Central memory CD8-positive, alpha-beta T cell (primary cell): ENCODE measurements at regions not wholly inside any gene's neighbourhood (a gene's known extent, or its start where the extent isn't known, plus 50 kb on each side); places are given as distances from the start of the nearest gene placed in this dataset.

ENCODE experiments used
- ATAC-seq: fragments of 150-1000 bp; cut with Tn5 transposase; replicated peaks from 2 replicates; pipeline ENCODE4 v1.10.0; 2022; ENCODE audit warnings: mild to moderate bottlenecking, moderate FRiP score, moderate number of reproducible peaks; ENCODE audit not compliant: poor library complexity, severe bottlenecking; ENCODE audit errors: extremely low read depth
- DNase-seq, 2 donors: peaks; one replicate each; pipeline ENCODE4 v3.0.0; 2021; ENCODE audit warnings: low spot score in 2 of 2
- H3K27ac Mint-ChIP-seq: one replicate; pipeline ENCODE4 v1.8.0; 2022; ENCODE audit warnings: low read depth, mild to moderate bottlenecking, moderate library complexity, mixed read lengths
- H3K27me3 Mint-ChIP-seq: one replicate; pipeline ENCODE4 v1.8.0; 2022; ENCODE audit warnings: mixed read lengths
- H3K36me3 Mint-ChIP-seq: one replicate; pipeline ENCODE4 v1.8.0; 2022; ENCODE audit warnings: mild to moderate bottlenecking, moderate library complexity, mixed read lengths; ENCODE audit not compliant: insufficient read depth
- H3K4me1 Mint-ChIP-seq: one replicate; pipeline ENCODE4 v1.8.0; 2022; ENCODE audit warnings: mixed read lengths
- H3K4me3 Mint-ChIP-seq: one replicate; pipeline ENCODE4 v1.8.0; 2022; ENCODE audit warnings: mild to moderate bottlenecking, moderate library complexity, mixed read lengths
- H3K9me3 Mint-ChIP-seq: one replicate; pipeline ENCODE4 v1.8.0; 2022; ENCODE audit warnings: mixed read lengths

DNA sequence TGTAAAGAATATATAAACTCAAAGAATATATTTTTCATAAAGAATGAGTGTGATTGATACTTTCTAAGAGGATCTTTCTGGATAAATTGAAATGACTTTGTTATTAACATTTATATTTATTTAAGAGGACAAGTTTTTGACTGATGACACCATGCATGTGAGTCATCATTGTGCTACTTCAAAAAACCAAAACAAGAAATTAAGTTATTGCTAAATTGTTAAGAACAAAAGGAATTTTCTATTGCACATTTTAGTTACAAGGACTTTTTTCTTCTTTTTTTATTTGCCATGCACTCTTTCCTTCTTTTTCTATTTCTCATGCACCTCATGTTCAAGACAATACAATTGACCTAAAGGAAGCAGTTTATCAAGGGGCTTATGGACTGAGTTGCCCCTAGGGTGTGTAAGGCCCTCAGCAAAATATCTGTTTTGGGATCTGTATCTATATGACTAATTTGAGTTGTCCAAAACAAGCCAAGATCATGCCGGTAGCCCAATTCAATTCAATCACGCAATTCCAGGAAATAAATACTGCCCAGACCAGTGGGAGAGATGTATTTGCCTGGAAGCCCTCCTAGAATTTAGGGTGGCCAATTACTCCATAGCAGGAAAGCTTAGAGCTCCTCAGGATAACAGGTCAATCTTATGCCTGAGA, 654.3 kb downstream of the METTL4 start:
- Mint-ChIP-seq H3K4me1 (no peaks in the 10 kb centered on the region), H3K27me3 (no peaks in the 10 kb centered on the region), H3K4me3 (no peak overlapping the region), H3K36me3 (no peaks in the 10 kb centered on the region), H3K9me3 (peaks cover 19% of the 10 kb centered on the region), H3K27ac (no peak overlapping the region)
- DNase-seq: no peak
- ATAC-seq: no peak

DNA sequence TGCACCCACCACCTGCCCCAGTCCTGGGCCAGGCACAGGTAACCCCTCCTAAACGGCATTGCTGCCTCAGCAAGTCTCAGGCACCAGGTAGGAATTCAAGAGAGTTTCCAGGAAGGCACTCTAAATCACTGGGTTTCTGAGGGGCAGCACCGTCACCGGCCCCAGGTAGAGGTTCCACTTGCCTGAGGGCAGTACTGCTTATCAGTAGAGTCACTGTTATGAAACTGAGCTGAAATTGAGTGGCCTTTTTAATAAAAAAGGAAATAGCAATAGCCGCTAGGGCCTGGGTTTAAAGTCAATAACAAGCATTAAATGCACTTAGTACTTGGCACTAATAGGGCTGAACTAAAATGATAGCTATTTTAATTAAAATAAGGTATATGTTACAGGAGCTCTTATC, 653.7 kb downstream of the METTL4 start:
- Mint-ChIP-seq H3K27me3 (no peaks in the 10 kb centered on the region), H3K4me3 (no peak overlapping the region), H3K27ac (no peak overlapping the region), H3K9me3 (peaks cover 19% of the 10 kb centered on the region), H3K36me3 (no peaks in the 10 kb centered on the region), H3K4me1 (no peaks in the 10 kb centered on the region)
- ATAC-seq: no peak
- DNase-seq: no peak

DNA sequence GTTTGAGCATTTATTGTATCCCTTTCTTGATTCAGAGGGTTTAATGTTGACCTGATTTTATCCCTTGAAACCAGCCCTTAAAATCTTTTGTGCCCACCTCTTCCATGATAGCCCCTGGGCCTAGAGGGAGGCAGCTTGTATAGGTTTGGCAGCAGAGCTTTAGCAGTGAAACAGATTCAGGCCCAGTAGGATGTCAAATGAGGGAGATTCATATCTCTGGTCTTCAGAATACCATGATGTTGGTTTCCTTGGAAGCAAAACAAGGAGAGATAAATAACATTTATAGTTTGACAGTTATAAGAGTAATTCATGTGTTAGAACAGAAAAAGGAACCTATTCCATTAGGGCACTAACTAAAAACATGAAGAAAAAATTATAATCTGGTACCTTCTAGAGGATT, 649.2 kb downstream of the METTL4 start:
- Mint-ChIP-seq H3K27me3 (no peaks in the 10 kb centered on the region), H3K27ac (no peak overlapping the region), H3K9me3 (peaks cover 9% of the 10 kb centered on the region), H3K4me3 (no peak overlapping the region), H3K4me1 (no peaks in the 10 kb centered on the region), H3K36me3 (no peaks in the 10 kb centered on the region)
- DNase-seq (no peak), ATAC-seq (no peak)

DNA sequence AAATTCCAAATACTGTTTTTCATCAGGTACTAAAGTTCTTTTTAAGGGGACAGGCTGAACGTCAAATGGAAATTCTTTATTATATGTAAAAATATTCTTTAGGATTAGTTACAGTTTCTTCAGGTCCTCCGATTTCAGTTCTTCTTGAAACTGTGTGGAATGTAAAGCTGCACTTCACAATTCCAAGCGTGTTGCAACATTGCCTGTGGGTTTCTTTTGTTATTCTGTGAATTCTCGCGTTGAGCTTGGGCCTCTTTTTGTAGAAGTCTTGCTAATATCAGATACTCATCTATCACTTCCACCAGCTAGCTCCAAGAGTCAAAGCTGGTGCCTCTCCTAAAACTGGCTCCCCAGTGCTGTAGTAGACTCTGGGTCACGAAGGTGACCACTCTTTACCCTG, 642.6 kb downstream of the METTL4 start:
- Mint-ChIP-seq H3K4me3 (no peak overlapping the region), H3K4me1 (no peaks in the 10 kb centered on the region), H3K27me3 (no peaks in the 10 kb centered on the region), H3K36me3 (no peaks in the 10 kb centered on the region), H3K9me3 (peaks cover 20% of the 10 kb centered on the region), H3K27ac (no peak overlapping the region)
- no peak for ATAC-seq
- no peak for DNase-seq

DNA sequence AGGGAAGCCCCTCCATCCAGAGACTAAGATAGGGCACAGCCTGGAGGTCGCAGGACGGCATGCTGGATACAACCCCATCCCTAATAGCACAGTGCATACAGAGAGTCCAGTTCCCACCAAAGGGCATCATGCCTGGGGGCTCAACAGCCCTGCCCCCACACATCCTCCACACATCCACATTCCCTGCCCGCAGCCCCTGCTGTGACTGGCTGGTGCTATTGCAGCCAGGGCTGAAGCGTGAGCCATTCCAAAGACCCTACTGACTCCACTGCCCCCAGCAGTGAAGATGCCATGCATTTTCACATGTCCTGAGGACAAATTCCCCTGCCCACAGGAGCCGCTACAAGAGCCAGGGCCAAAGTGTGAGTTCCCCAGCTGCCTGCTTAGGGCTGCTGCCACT, 641.6 kb downstream of the METTL4 start:
- no peaks in the 10 kb centered on the region for H3K4me1 Mint-ChIP-seq
- H3K27me3 Mint-ChIP-seq: no peaks in the 10 kb centered on the region
- no peaks in the 10 kb centered on the region for H3K36me3 Mint-ChIP-seq
- peaks cover 20% of the 10 kb centered on the region for H3K9me3 Mint-ChIP-seq
- H3K27ac Mint-ChIP-seq: no peak overlapping the region
- no peak for DNase-seq
- no peak overlapping the region for H3K4me3 Mint-ChIP-seq
- no peak for ATAC-seq

DNA sequence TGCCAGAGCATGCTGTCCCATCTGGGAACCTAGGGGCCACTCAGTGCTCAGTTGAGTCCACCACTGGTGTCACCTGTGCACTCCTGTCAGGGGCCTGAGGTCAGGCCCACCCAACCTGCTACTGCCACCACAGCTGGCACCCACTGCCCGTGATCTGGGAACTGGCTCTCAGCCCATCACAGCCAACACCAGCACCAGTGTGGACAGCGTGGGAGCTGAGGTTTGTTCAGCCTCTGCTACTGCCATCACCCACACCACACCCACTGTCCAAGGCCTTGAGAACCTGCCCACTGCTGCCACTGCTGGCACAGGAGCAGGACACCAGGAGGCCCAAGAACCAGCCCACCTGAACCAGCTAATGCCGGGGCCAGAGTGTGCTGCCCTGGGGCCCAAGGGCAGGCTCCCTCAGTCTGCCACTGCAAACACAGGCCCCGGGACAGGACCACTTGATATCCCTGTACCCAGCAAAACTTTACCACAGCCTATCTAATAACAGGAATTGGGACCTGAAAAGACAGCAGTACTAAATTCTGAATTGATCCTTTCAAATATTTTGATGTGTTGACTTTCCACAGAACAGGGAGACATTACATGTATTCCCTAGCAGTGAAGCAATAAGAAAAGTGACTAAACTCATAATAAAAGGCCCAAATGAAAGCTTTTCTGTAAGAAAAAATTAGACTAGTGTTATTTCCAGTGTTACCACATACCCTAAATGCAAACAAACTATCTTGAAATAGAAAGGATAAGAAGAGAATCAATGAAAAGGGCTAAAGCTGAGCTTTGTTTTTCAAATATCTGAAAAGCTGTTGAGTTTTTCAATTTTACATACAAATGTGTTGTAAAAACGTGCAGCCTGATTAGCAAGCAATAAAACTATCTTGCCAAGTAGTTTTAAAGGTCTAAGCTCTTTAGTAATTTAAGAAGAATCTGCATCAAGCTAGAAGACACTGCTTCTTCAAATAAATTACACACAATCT, 640.7 kb downstream of the METTL4 start:
- no peak overlapping the region for H3K4me3 Mint-ChIP-seq
- DNase-seq (no peak), ATAC-seq (no peak)
- H3K9me3 Mint-ChIP-seq: peaks cover 17% of the 10 kb centered on the region
- H3K4me1 Mint-ChIP-seq: no peaks in the 10 kb centered on the region
- no peaks in the 10 kb centered on the region for H3K27me3 Mint-ChIP-seq
- H3K27ac Mint-ChIP-seq: no peak overlapping the region
- H3K36me3 Mint-ChIP-seq: no peaks in the 10 kb centered on the region

DNA sequence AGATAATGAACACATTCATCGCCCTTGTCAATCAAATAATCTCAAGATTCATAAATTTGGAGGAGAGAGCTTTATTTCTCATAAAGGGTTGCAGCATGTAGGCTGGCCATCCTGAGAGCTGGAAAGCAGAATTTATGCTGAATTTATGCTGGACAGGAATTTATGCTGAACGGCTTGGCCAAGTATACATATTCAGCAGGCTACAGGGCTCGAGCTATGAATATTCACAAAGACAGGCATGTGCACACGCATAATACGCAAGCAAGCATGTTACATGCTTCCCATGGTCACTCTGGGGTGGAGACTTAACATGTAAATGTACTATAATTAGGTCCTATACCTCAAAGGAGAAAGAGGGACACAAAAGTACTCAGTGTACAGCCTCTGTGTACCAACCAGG, 618.8 kb downstream of the METTL4 start:
- DNase-seq (no peak), ATAC-seq (no peak)
- H3K36me3 Mint-ChIP-seq: peaks cover 2% of the 10 kb centered on the region
- H3K27ac Mint-ChIP-seq: no peak overlapping the region
- H3K4me1 Mint-ChIP-seq: no peaks in the 10 kb centered on the region
- H3K9me3 Mint-ChIP-seq: no peaks in the 10 kb centered on the region
- no peaks in the 10 kb centered on the region for H3K27me3 Mint-ChIP-seq
- no peak overlapping the region for H3K4me3 Mint-ChIP-seq

DNA sequence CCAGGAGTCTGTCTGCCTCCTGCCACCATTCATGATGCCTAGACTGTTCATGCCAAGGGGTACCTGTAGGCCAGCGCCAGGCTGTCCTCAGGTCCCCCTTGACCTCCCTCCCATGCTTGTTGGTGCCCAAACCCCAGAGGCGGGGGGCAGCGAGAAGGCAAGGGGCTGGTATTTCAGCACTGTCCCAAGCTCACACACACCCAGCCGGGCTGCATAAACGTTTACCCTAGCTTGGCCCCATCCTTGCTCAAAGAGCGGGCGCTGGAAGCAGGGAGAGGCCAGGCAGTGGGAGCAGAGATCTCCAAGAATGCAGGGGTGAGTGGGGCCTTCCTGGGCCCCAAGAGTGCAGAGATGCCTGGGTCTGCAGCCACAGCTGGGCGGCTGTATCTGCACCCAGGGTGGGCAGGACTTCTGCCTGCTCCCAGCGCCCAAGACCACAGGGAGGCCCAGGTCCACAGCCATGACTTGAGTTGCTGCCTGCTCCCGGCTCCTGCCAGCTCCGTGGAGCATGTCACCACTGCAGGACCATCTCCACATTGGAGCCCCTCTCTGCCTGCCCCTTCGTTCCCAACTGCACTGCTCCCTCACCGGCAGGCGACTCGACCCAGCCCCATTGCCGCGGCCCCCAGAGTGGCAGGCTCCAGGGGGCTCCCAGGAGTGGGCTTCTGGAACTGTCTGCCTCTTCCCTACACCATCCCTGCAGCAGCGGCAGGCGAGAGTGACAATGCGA, 616.6 kb downstream of the METTL4 start:
- H3K27ac Mint-ChIP-seq: no peak overlapping the region
- H3K9me3 Mint-ChIP-seq: no peaks in the 10 kb centered on the region
- no peaks in the 10 kb centered on the region for H3K36me3 Mint-ChIP-seq
- no peak overlapping the region for H3K4me3 Mint-ChIP-seq
- H3K27me3 Mint-ChIP-seq: no peaks in the 10 kb centered on the region
- DNase-seq: no peak
- no peak for ATAC-seq
- no peaks in the 10 kb centered on the region for H3K4me1 Mint-ChIP-seq

DNA sequence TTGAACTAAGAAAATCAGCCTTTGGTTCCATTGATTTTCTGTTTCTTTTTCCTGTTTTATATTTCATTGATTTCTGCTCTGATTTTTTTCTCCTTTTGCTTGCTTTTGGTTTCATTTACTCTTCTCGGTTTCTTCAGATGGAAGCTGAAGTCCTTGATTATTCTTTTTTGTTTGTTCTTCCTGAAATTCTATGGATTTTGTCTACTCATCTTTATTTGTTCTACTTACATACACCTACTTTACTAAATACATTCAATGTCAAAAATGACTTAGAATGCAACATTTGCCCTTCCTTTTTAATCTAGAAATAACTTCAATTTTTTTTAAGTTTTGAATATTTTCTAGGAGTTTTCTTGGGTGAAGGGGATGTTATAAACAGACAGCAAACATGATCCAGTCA, 612.5 kb downstream of the METTL4 start:
- Mint-ChIP-seq H3K9me3 (no peaks in the 10 kb centered on the region), H3K4me1 (no peaks in the 10 kb centered on the region), H3K36me3 (no peaks in the 10 kb centered on the region), H3K27ac (no peak overlapping the region), H3K4me3 (no peak overlapping the region), H3K27me3 (no peaks in the 10 kb centered on the region)
- DNase-seq: no peak
- no peak for ATAC-seq

DNA sequence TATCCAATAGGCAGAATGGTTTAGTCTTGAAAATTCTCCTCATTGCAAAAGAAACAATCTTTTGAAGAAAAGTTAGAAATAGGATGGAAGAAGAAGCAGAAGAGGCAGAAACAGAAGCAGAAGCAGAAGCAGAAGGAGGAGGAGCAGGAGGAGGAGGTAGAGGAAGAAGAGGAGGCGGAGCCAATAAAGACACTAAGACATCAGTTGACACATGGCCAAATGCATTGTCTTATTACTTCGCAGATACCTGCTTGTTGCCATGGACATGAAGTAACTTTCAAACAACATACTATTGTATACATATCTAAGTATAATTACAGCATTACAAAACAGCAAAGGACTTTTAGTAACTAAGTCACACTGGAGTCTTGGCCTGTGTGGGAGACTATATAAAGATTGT, 606.3 kb downstream of the METTL4 start:
- Mint-ChIP-seq H3K4me1 (no peaks in the 10 kb centered on the region), H3K36me3 (no peaks in the 10 kb centered on the region), H3K27ac (no peak overlapping the region), H3K4me3 (no peak overlapping the region), H3K9me3 (no peaks in the 10 kb centered on the region), H3K27me3 (no peaks in the 10 kb centered on the region)
- no peak for ATAC-seq
- DNase-seq: no peak

DNA sequence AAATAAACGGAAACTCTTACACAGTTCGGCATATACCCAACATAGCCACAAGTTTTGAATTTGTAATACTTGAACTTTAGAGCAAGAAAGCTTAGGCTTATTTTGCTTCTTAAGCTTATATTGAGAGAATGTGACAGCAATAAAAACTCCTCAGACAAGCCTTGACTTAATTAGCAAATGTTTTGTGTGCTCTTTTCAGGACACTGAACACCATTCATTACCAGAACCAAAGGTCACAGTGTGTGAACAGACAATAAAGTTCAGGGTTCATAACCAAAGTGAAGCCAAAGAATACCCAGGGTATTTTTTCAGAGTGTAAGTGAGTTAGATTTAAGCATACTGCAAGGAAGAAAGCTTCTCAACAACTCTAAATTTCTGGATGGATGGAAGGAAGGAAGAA, 605.8 kb downstream of the METTL4 start:
- no peak for ATAC-seq
- H3K36me3 Mint-ChIP-seq: no peaks in the 10 kb centered on the region

DNA sequence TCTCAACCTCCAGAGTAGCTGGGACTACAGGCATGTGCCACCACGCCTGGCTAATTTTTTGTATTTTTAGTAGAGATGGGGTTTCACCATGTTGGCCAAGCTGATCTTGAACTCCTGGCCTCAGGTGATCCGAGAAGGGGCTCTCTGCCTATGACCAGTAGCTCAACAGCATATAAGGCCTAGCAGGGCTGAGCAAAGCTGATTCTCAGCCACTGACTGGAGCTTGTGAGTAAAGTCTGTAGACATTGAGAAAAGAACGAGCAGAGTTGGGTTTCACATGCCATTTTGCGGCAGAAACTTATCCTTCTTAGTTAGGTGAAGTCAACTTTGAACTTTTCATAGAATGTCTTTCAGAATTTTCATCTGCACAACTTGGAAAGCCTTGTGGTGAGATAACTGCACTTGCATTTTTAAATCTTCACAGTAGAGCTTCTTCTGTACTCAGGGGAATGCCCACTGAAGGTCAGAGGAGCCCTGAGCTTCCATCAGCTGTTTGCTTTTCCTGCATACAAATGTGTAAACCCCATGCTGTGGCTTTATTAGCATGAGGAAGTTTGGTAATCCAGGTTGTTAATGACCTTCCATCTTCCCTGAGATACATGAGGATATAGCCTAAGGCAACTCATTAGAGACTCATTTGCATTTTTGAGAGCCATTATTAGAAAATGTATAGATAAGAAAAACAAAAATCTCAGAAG, 602.4 kb downstream of the METTL4 start:
- no peak for ATAC-seq
- no peaks in the 10 kb centered on the region for H3K9me3 Mint-ChIP-seq
- H3K27ac Mint-ChIP-seq: no peak overlapping the region
- no peak for DNase-seq
- no peaks in the 10 kb centered on the region for H3K36me3 Mint-ChIP-seq
- H3K4me3 Mint-ChIP-seq: no peak overlapping the region
- no peaks in the 10 kb centered on the region for H3K4me1 Mint-ChIP-seq
- no peaks in the 10 kb centered on the region for H3K27me3 Mint-ChIP-seq

More for the DNA sequence above, 605.8 kb downstream of the METTL4 start:
- no peak for DNase-seq
- Mint-ChIP-seq H3K27ac (no peak overlapping the region), H3K9me3 (no peaks in the 10 kb centered on the region), H3K4me1 (no peaks in the 10 kb centered on the region), H3K4me3 (no peak overlapping the region), H3K27me3 (no peaks in the 10 kb centered on the region)
